HEK293 (cell line): ENCODE measurements at regions not wholly inside any gene's neighbourhood (a gene's known extent, or its start where the extent isn't known, plus 50 kb on each side); places are given as distances from the start of the nearest gene placed in this dataset.

Source experiments
- CTCF ChIA-PET: fragments of 350-600 bp; formaldehyde crosslinking; extraction: SDS; loops from one replicate; lab custom pipeline; 2021; ENCODE audit warnings: antibody characterized with exemption; lab: Yijun Ruan, JAX
- POLR2A ChIA-PET: fragments of 300-600 bp; formaldehyde crosslinking; extraction: SDS; loops from one replicate; lab custom pipeline; 2020; ENCODE audit warnings: antibody characterized with exemption, inconsistent platforms; lab: Yijun Ruan, JAX
- H3K27ac ChIP-seq: fragments of 200-500 bp; sonication (Bioruptor generic); 2 replicates; pipeline ENCODE4 v1.5.1; 2014; ENCODE audit warnings: low read depth, low read length, control low read depth, inconsistent platforms; ENCODE audit errors: extremely low read depth
- H3K36me3 ChIP-seq, 2 experiments: fragments of 200-500 bp in 1 of 2; sonication (Bioruptor generic) in 1 of 2; 1 replicate in 1 of 2; 2 replicates in 1 of 2; pipeline ENCODE4 v1.5.1; 2014 to 2017; ENCODE audit warnings: inconsistent platforms in 2 of 2, low read length in 2 of 2; ENCODE audit not compliant: control insufficient read depth in 2 of 2, insufficient read depth in 1 of 2
- H3K4me1 ChIP-seq: fragments of 200-500 bp; sonication (Bioruptor generic); 2 replicates; pipeline ENCODE4 v1.5.1; 2014; ENCODE audit warnings: mild to moderate bottlenecking, low read length, inconsistent platforms; ENCODE audit not compliant: control insufficient read depth, insufficient read depth
- H3K4me3 ChIP-seq: 2 replicates; pipeline ENCODE4 v1.5.1; 2011; ENCODE audit warnings: low read depth, mild to moderate bottlenecking, control low read depth, low read length, moderate library complexity
- H3K9me3 ChIP-seq: fragments of 200-500 bp; sonication (Bioruptor generic); 2 replicates; pipeline ENCODE4 v1.5.1; 2014; ENCODE audit warnings: low read depth, low read length, inconsistent platforms; ENCODE audit not compliant: control insufficient read depth, insufficient read depth
- MEIS1 ChIP-seq: sonication (generic); formaldehyde crosslinking; IDR thresholded peaks from 2 replicates; pipeline ENCODE4 v1.8.1; 2022; ENCODE audit warnings: missing genetic modification reagents, mild to moderate bottlenecking, borderline replicate concordance
- PRDM1 ChIP-seq: fragments of 450-650 bp; formaldehyde crosslinking; IDR thresholded peaks from 2 replicates; pipeline ENCODE4; 2016; ENCODE audit warnings: missing biosample characterization, missing genetic modification characterization
- SCRT2 ChIP-seq: fragments of 450-650 bp; formaldehyde crosslinking; IDR thresholded peaks from 2 replicates; pipeline ENCODE4 v1.5.1; 2016; ENCODE audit warnings: missing biosample characterization, missing genetic modification characterization
- ZBTB48 ChIP-seq: fragments of 450-650 bp; formaldehyde crosslinking; IDR thresholded peaks from 2 replicates; pipeline ENCODE4 v1.5.1; 2016; ENCODE audit warnings: missing biosample characterization, missing genetic modification characterization
- ZEB2 ChIP-seq: fragments of 450-650 bp; formaldehyde crosslinking; IDR thresholded peaks from 2 replicates; pipeline ENCODE4 v1.5.1; 2016; ENCODE audit warnings: missing biosample characterization, missing genetic modification characterization
- ZFP37 ChIP-seq: fragments of 450-650 bp; formaldehyde crosslinking; IDR thresholded peaks from 2 replicates; pipeline ENCODE4 v1.5.1; 2016; ENCODE audit warnings: missing biosample characterization, missing genetic modification characterization
- ZIC2 ChIP-seq: fragments of 450-650 bp; formaldehyde crosslinking; IDR thresholded peaks from 2 replicates; pipeline ENCODE4 v1.5.1; 2016; ENCODE audit warnings: missing biosample characterization, missing genetic modification characterization
- ZNF16 ChIP-seq: fragments of 450-650 bp; formaldehyde crosslinking; IDR thresholded peaks from 2 replicates; pipeline ENCODE4 v1.5.1; 2016; ENCODE audit warnings: low read depth, missing biosample characterization, missing genetic modification characterization
- ZNF2 ChIP-seq: fragments of 450-650 bp; formaldehyde crosslinking; IDR thresholded peaks from 2 replicates; pipeline ENCODE4 v1.5.1; 2016; ENCODE audit warnings: missing biosample characterization, missing genetic modification characterization
- ZNF214 ChIP-seq: fragments of 450-650 bp; formaldehyde crosslinking; IDR thresholded peaks from 2 replicates; pipeline ENCODE4 v1.5.1; 2017; ENCODE audit warnings: missing biosample characterization, mild to moderate bottlenecking, missing genetic modification characterization, borderline replicate concordance
- ZNF223 ChIP-seq: fragments of 450-650 bp; formaldehyde crosslinking; IDR thresholded peaks from 2 replicates; pipeline ENCODE4 v1.5.1; 2016; ENCODE audit warnings: missing biosample characterization, missing genetic modification characterization
- ZNF239 ChIP-seq: fragments of 450-650 bp; formaldehyde crosslinking; IDR thresholded peaks from 2 replicates; pipeline ENCODE4 v1.5.1; 2016; ENCODE audit warnings: missing biosample characterization, missing genetic modification characterization
- ZNF324 ChIP-seq: fragments of 450-650 bp; formaldehyde crosslinking; IDR thresholded peaks from 2 replicates; pipeline ENCODE4 v1.5.1; 2016; ENCODE audit warnings: missing biosample characterization, missing genetic modification characterization
- ZNF416 ChIP-seq: fragments of 450-650 bp; formaldehyde crosslinking; IDR thresholded peaks from 2 replicates; pipeline ENCODE4 v1.5.1; 2016; ENCODE audit warnings: missing biosample characterization, missing genetic modification characterization
- ZNF560 ChIP-seq: fragments of 450-650 bp; formaldehyde crosslinking; IDR thresholded peaks from 2 replicates; pipeline ENCODE4 v1.5.1; 2017; ENCODE audit warnings: missing biosample characterization, missing genetic modification characterization, borderline replicate concordance
- ZNF571 ChIP-seq: fragments of 450-650 bp; formaldehyde crosslinking; IDR thresholded peaks from 2 replicates; pipeline ENCODE4 v1.5.0; 2017; ENCODE audit warnings: missing biosample characterization, missing genetic modification characterization
- ZNF629 ChIP-seq: fragments of 450-650 bp; formaldehyde crosslinking; IDR thresholded peaks from 2 replicates; pipeline ENCODE4 v1.5.1; 2017; ENCODE audit warnings: missing biosample characterization, missing genetic modification characterization
- ZNF747 ChIP-seq: fragments of 450-650 bp; formaldehyde crosslinking; IDR thresholded peaks from 2 replicates; pipeline ENCODE4 v1.5.1; 2016; ENCODE audit warnings: missing biosample characterization, missing genetic modification characterization
- ZNF830 ChIP-seq: fragments of 450-650 bp; IDR thresholded peaks from 2 replicates; pipeline ENCODE4 v1.5.0; 2018; ENCODE audit warnings: missing biosample characterization, missing genetic modification characterization, low read depth, mild to moderate bottlenecking, moderate library complexity
- TF ChIP-seq, protein P1 (sequence below): fragments of 450-650 bp; formaldehyde crosslinking; IDR thresholded peaks from 2 replicates; pipeline ENCODE4; 2016; ENCODE audit warnings: missing biosample characterization, missing genetic modification characterization
- TF ChIP-seq, protein P2 (sequence below): fragments of 450-650 bp; formaldehyde crosslinking; IDR thresholded peaks from 2 replicates; pipeline ENCODE4 v1.5.1; 2016; ENCODE audit warnings: missing biosample characterization, missing genetic modification characterization
- TF ChIP-seq, protein P3 (sequence below): fragments of 450-650 bp; formaldehyde crosslinking; IDR thresholded peaks from 2 replicates; pipeline ENCODE4 v1.5.1; 2016; ENCODE audit warnings: missing biosample characterization, missing genetic modification characterization, borderline replicate concordance
- TF ChIP-seq, protein P4 (sequence below): fragments of 450-650 bp; formaldehyde crosslinking; IDR thresholded peaks from 2 replicates; pipeline ENCODE4 v1.5.1; 2016; ENCODE audit warnings: missing biosample characterization, missing genetic modification characterization
- TF ChIP-seq, protein P5 (sequence below): fragments of 450-650 bp; formaldehyde crosslinking; IDR thresholded peaks from 2 replicates; pipeline ENCODE4 v1.5.1; 2016; ENCODE audit warnings: missing biosample characterization, missing genetic modification characterization

DNA sequence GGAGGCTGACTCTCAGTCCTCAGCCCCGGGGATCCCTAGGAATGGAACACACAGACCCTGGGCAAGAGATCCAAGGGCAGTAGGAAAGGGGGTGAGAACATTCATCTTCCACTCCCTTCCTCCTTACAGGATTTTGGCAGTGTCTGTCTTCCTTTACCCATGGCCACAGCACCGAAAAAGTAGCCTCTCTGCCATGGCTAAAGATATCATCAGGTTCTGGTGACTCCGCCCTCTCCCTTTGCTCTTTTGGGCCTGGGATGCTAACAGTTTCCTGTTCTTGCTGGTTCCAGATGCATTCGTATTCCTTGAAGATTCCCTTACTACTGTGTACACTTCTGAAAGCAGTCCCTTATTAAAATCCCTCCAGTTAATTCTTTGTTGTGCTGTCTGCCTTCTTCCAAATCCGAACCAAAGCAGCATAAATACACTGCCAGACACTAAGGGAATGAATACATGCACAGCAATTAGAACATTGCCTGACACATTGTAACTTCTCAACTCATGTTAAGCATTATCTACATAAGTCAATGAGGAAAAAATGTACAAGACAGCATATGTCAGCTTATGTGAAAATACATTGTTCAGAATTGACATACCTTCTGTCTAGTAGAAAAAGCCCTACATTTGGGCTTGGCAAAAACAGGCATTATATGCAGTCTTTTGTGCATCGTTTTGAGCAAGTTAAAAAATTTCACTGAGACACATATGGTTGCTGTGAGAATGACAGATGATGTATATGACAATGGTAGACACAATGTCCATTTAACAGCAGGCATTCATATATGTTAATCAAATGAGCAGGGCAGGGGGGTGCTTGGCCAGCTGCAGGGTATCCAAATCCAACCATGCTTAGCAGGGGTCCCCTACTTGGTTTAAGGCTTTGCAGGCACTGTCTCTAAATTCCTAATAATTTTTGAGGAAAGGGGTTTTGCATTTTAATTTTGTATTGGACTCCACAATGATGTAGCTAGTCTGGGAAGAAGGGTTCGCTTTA lies 58.8 kb upstream of the RAI14 start:
- CTCF ChIA-PET = interaction anchor here (0.6 to 1.3 kb wide), 3 partner anchors 42 to 74 kb away, joined by 3 read pairs; no protein-coding TSS in a partner anchor
- TF ChIP-seq ZIC2 (tag by site-specific recombination) (peak; percentile 63), ZNF223 (tag by site-specific recombination) (no peak), ZBTB48 (tag by site-specific recombination) (peak; percentile 49; the same call in 1 of the 2 replicates)
- POLR2A ChIA-PET = interaction anchor here (0.6 to 1.0 kb wide), 2 partner anchors 42 to 318 kb away, joined by 3 read pairs; partner anchors contain the start of genes BRIX1 and RAD1

DNA sequence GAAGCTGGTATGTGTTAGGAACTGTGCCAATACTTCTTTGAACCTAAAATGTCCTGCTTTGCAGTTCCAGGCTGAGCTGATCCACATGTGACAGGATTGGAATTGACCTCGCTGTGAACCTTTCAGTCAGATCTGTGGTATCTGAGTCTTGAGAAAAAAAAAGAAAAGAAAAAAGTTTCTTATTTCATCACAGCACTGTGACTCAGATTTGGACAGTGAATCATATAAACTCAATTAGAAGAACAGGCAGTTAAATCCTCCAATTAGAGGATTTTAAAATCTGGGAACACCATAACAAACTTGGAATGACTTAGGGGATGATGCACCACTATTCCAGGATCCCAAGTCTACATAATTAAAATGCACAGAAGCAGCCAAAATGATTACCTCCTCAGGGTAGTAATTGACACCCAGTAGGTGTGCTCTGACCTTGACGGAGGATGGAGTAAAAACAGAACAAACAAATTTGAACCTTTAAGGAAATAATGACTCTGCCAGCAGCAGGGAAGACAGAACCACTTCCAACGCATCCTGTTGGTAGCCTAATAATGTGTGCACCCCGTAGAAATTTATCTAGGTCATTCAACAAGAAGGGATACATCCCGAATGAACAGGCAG lies 57.8 kb upstream of the RAI14 start:
- ChIA-PET CTCF (interaction anchor here (0.5 to 1.3 kb wide), 5 partner anchors 10 to 75 kb away, joined by 3 to 4 read pairs (median 3); no protein-coding TSS in a partner anchor), POLR2A (interaction anchor here (0.6 to 1.5 kb wide), 3 partner anchors 41 to 317 kb away, joined by 3 read pairs; partner anchors contain the start of genes BRIX1, RAD1 and TTC23L)
- Histone ChIP-seq H3K9me3 (no peaks in the 10 kb centered on the region), H3K4me1 (peaks cover 17% of the 10 kb centered on the region), H3K27ac (no peak overlapping the region), H3K4me3 (no peak overlapping the region), H3K36me3 (no peaks in the 10 kb centered on the region)
- TF ChIP-seq ZNF16 (no peak), ZNF214 (no peak), ZFP37 (tag by site-specific recombination) (0 out of 2 replicates have a peak, but pooled peaks have one; percentile 60), ZNF560 (tag by site-specific recombination) (no peak), PRDM1 (tag by site-specific recombination) (no peak), ZNF324 (tag by site-specific recombination) (no peak), ZNF239 (tag by site-specific recombination) (no peak), ZNF629 (tag by site-specific recombination) (peak; percentile 96), ZNF747 (tag by site-specific recombination) (no peak), SCRT2 (no peak), ZNF2 (tag by site-specific recombination) (0 out of 2 replicates have a peak, but pooled peaks have one; percentile 52), ZNF571 (no peak), ZNF830 (tag by site-specific recombination) (no peak), ZNF416 (tag by site-specific recombination) (no peak), MEIS1 (CRISPR knock-in tag) (no peak), ZEB2 (tag by site-specific recombination) (peak; percentile 94)
- TF ChIP-seq, protein P1, sequence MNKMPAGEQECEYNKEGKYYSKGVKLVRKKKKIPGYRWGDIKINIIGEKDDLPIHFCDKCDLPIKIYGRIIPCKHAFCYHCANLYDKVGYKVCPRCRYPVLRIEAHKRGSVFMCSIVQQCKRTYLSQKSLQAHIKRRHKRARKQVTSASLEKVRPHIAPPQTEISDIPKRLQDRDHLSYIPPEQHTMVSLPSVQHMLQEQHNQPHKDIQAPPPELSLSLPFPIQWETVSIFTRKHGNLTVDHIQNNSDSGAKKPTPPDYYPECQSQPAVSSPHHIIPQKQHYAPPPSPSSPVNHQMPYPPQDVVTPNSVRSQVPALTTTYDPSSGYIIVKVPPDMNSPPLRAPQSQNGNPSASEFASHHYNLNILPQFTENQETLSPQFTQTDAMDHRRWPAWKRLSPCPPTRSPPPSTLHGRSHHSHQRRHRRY (tag by site-specific recombination) = no peak
- TF ChIP-seq, protein P2, sequence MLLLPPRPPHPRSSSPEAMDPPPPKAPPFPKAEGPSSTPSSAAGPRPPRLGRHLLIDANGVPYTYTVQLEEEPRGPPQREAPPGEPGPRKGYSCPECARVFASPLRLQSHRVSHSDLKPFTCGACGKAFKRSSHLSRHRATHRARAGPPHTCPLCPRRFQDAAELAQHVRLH (tag by site-specific recombination) = peak; percentile 60; the same call in 1 of the 2 replicates
- TF ChIP-seq, protein P3, sequence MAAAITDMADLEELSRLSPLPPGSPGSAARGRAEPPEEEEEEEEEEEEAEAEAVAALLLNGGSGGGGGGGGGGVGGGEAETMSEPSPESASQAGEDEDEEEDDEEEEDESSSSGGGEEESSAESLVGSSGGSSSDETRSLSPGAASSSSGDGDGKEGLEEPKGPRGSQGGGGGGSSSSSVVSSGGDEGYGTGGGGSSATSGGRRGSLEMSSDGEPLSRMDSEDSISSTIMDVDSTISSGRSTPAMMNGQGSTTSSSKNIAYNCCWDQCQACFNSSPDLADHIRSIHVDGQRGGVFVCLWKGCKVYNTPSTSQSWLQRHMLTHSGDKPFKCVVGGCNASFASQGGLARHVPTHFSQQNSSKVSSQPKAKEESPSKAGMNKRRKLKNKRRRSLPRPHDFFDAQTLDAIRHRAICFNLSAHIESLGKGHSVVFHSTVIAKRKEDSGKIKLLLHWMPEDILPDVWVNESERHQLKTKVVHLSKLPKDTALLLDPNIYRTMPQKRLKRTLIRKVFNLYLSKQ (tag by site-specific recombination) = no peak
- TF ChIP-seq, protein P4, sequence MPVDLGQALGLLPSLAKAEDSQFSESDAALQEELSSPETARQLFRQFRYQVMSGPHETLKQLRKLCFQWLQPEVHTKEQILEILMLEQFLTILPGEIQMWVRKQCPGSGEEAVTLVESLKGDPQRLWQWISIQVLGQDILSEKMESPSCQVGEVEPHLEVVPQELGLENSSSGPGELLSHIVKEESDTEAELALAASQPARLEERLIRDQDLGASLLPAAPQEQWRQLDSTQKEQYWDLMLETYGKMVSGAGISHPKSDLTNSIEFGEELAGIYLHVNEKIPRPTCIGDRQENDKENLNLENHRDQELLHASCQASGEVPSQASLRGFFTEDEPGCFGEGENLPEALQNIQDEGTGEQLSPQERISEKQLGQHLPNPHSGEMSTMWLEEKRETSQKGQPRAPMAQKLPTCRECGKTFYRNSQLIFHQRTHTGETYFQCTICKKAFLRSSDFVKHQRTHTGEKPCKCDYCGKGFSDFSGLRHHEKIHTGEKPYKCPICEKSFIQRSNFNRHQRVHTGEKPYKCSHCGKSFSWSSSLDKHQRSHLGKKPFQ (tag by site-specific recombination) = no peak
- TF ChIP-seq, protein P5, sequence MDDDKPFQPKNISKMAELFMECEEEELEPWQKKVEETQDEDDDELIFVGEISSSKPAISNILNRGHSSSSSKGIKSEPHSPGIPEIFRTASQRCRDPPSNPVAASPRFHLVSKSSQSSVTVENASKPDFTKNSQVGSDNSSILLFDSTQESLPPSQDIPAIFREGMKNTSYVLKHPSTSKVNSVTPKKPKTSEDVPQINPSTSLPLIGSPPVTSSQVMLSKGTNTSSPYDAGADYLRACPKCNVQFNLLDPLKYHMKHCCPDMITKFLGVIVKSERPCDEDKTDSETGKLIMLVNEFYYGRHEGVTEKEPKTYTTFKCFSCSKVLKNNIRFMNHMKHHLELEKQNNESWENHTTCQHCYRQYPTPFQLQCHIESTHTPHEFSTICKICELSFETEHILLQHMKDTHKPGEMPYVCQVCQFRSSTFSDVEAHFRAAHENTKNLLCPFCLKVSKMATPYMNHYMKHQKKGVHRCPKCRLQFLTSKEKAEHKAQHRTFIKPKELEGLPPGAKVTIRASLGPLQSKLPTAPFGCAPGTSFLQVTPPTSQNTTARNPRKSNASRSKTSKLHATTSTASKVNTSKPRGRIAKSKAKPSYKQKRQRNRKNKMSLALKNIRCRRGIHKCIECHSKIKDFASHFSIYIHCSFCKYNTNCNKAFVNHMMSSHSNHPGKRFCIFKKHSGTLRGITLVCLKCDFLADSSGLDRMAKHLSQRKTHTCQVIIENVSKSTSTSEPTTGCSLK (tag by site-specific recombination) = no peak

More for the DNA sequence above, 58.8 kb upstream of the RAI14 start:
- Histone ChIP-seq H3K9me3 (no peaks in the 10 kb centered on the region), H3K36me3 (no peaks in the 10 kb centered on the region), H3K4me3 (no peak overlapping the region), H3K4me1 (peaks cover 17% of the 10 kb centered on the region), H3K27ac (no peak overlapping the region)
